HG02840 (cell line): ENCODE measurements at regions not wholly inside any gene's neighbourhood (a gene's known extent, or its start where the extent isn't known, plus 50 kb on each side); places are given as distances from the start of the nearest gene placed in this dataset.

Experiments used
- ATAC-seq: cut with Tn5 transposase; IDR thresholded peaks from one replicate; pipeline ENCODE4 v1.9.1; 2021; ENCODE audit warnings: mild to moderate bottlenecking, moderate library complexity, moderate number of reproducible peaks; ENCODE audit not compliant: unreplicated experiment, low FRiP score

DNA sequence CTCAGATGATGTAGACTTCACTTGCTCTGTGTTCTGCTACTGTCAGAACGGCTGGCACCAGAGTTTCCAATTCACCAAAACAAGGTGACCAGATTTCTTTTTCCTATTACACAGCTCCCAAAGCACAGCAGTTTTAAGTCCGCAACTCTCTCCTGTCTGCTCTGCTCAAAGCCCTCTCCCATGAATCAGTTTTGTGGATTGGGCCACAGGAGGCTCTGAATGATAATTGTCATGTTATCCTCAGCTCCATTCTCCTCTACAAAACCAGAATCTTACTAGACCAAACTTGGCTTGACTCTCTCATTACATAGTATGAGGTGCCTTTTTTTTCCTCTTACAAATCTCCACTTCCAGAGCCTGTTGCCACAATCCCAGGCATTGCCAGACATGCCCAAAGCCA is 223.5 kb downstream of the SNX13 start:
- ATAC-seq, result no peak

DNA sequence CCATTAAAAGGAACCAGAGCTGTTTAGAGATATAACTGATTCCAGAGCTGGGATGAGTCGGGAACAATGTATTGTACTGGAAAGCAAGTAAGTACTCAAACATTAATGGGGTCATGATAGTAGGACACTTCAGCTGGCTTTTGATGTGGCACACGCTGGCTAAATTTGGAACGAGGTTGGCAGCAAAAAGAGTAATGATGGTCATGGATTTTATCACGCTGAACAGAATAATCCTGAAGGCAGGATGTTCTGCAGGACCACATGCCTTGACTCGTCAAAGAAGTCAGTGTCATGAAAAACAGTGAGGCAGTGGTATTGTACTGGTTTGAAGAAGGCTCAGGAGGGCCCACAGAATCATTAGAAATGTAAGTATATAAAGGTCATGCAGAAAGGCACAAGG is 220.3 kb downstream of the SNX13 start:
- ATAC-seq, result no peak

DNA sequence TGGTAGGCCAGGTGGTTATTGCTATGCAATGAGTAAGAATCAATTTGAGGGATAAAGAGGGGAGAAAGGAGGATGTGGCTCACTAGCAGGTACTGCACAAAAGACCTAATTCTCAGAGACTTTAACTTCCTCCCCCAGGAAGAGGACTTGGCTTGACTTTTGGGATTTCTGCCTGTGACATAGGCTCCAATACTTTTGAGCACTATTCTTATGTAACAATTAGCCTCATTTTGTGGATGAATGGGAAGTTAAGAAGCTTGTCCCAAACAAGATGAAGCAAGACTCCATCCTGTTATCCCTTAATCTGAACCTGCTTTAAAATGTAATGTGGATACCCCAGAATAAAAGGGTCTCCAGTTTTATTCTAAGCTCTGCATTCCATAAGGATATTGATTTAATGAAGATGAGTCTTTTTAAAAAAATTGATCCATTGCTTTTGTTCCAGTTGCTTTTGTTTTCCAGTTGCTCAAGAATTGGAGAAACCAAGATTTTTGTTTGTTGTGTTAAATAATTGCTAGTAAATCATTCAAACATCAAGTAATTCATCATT is 218.5 kb downstream of the SNX13 start:
- ATAC-seq, result no peak

DNA sequence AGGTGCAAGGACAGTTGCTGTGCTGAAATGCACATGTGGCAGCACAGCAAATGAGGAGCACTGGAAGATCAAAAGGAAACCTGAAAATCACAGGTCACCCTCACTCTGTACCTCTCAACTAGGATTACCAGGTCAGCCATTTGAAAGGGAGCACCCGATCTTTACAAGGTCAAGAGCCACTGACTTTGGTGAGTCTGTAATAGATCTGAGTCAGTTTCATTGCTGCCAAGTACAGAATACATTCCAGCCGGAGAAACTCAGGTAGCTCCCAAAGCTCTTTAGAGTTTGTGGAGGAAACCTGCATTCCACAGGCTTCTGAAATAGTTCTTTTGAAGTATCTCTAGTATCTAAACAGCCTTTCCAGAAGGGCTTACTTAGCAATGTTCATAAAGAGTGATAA is 217.5 kb downstream of the SNX13 start:
- no peak for ATAC-seq

DNA sequence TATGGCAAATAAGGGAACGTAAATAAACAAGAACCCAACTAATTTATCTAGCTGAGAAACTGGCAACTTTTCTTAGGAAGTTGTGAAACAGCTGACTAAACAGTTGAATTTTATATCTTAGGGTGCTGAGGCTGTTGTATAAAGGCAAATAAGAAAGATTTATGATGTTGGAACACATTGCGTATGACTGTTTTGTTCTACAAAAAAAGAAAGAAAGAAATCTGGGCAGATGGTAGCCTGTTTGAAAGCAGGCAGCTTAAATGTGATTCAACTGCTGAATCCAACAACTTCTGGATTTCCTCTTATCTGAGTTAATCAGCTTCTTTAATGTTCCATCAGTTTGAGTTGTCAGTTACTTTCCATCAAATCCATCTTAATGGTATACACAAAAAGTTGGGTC is 214.5 kb downstream of the SNX13 start:
- ATAC-seq, result no peak

DNA sequence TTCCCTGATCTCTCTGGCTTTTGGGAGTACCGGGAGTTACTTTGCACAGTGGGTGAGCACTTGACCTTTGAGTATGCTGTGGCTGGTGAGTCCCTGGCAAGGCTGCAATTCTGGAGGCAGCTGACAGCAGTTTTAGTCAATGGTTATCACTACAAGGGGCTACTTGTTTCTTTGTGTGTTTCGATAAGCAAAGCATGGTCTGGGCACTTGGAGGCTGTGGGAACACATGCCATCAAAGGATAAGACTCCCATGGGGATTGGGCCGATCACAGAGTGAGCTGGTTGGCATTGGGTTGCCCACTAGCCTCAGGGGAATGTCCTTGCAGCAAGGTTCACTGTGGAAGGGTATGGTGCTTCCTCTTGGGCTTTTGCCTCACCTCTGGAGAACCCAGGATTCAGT is 208.2 kb downstream of the SNX13 start:
- ATAC-seq, result no peak
